Tibial nerve (tissue), 4 donors: ENCODE measurements at regions not wholly inside any gene's neighbourhood (a gene's known extent, or its start where the extent isn't known, plus 50 kb on each side); places are given as distances from the start of the nearest gene placed in this dataset.

Experiments
- CTCF ChIP-seq, 5 experiments: fragments of 200-600 bp in 3 of 5; fragments of 450-650 bp in 2 of 5; sonication (generic) in 3 of 5; IDR thresholded peaks; one replicate each; pipeline ENCODE4 v1.5.1; 2016 to 2019; ENCODE audit warnings: antibody characterized with exemption in 5 of 5, mild to moderate bottlenecking in 3 of 5, moderate library complexity in 2 of 5
- EP300 ChIP-seq, 2 donors: sonication (generic); formaldehyde crosslinking; IDR thresholded peaks; one replicate each; pipeline ENCODE4 v1.6.1; 2017; ENCODE audit warnings: antibody characterized with exemption in 2 of 2, mild to moderate bottlenecking in 1 of 2
- POLR2A ChIP-seq, 2 donors: fragments of 450-650 bp; IDR thresholded peaks; one replicate each; pipeline ENCODE4 v1.6.1; 2017; ENCODE audit warnings: antibody characterized with exemption in 2 of 2, mild to moderate bottlenecking in 2 of 2, moderate library complexity in 2 of 2

DNA sequence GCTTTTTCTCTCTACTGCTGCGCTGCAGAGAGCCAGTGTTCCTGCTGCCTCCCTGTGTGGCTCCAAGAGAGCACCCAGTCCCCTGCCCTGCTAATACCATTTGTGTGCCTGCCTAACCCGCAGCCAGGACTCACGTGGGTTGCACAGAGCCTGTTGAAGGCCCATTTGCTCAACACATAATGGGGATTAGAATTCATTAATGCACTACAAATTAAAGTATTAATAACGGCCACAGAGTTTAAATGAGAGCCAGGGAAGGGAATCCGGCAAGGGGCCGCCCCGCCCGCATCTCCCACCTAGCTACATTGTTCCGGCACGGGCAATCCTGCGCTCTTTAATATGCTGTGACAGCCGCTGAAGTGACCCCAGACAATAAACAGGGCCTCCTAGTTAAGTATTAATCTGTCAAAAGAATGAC, 211.3 kb downstream of the NXPE2 start:
- no peak for TF ChIP-seq CTCF (IDR thresholded peaks at IDR 0.05)
- TF ChIP-seq POLR2A (IDR thresholded peaks at IDR 0.05): no peak
- no peak for TF ChIP-seq EP300 (IDR thresholded peaks at IDR 0.05)
